ENCODE measurements at regions not wholly inside any gene's neighbourhood (a gene's known extent, or its start where the extent isn't known, plus 50 kb on each side); places are given as distances from the start of the nearest gene placed in this dataset.

- Histone ChIP-seq H2AFZ (ENCODE audit: low read depth, low read length) (no peak overlapping the region), H3K79me2 (ENCODE audit: insufficient read depth, low read length) (no peaks in the 10 kb centered on the region), H3K9me3 (ENCODE audit: insufficient read depth, low read depth, low read length) (no peaks in the 10 kb centered on the region), H4K20me1 (ENCODE audit: insufficient read depth, low read length) (no peaks in the 10 kb centered on the region), H3K4me1 (ENCODE audit: insufficient read depth, low read length) (no peaks in the 10 kb centered on the region), H3K9ac (ENCODE audit: low read length) (no peak overlapping the region), H3K36me3 (ENCODE audit: insufficient read depth, low read length) (no peaks in the 10 kb centered on the region), H3K27ac (ENCODE audit: low read depth, low read length) (no peak overlapping the region), H3K27me3 (ENCODE audit: insufficient read depth, low read length) (no peaks in the 10 kb centered on the region), H3K4me3 (ENCODE audit: insufficient read depth, low read depth, low read length) (no peak overlapping the region), H3K4me2 (ENCODE audit: low read length) (no peak overlapping the region)
- Mint-ChIP-seq H3K27ac (ENCODE audit: unreplicated experiment) (no peak overlapping the region), H3K4me1 (ENCODE audit: low read depth, unreplicated experiment) (peaks cover 7% of the 10 kb centered on the region), H3K27me3 (ENCODE audit: low read depth, unreplicated experiment) (no peaks in the 10 kb centered on the region), H3K36me3 (ENCODE audit: low read depth, unreplicated experiment) (no peaks in the 10 kb centered on the region), H3K4me3 (ENCODE audit: unreplicated experiment) (no peak overlapping the region), H3K9me3 (ENCODE audit: unreplicated experiment) (no peaks in the 10 kb centered on the region)
- TF ChIP-seq EZH2 (IDR thresholded peaks at IDR 0.05; ENCODE audit: insufficient read depth, low read length), result no peak
- no peak for TF ChIP-seq CTCF (IDR thresholded peaks at IDR 0.05; ENCODE audit: insufficient read depth, low read depth, low read length)
- no peak for DNase-seq (ENCODE audit: low read depth)
- FAIRE-seq, result no peak
Observed at GRCh38 chr21:31403596-31404333, 59.7 kb upstream of the TIAM1 start.

GRCh38 chr21:31399591-31399990 is 55.5 kb upstream of the TIAM1 start:
- no peak overlapping the region for H2AFZ ChIP-seq (ENCODE audit: low read depth, low read length)
- H3K4me3 ChIP-seq (ENCODE audit: insufficient read depth, low read depth, low read length), result no peak overlapping the region
- Mint-ChIP-seq H3K27ac (ENCODE audit: unreplicated experiment) (no peak overlapping the region), H3K27me3 (ENCODE audit: low read depth, unreplicated experiment) (no peaks in the 10 kb centered on the region), H3K4me1 (ENCODE audit: low read depth, unreplicated experiment) (peaks cover 1% of the 10 kb centered on the region), H3K4me3 (ENCODE audit: unreplicated experiment) (no peak overlapping the region), H3K9me3 (ENCODE audit: unreplicated experiment) (no peaks in the 10 kb centered on the region), H3K36me3 (ENCODE audit: low read depth, unreplicated experiment) (no peaks in the 10 kb centered on the region)
- no peaks in the 10 kb centered on the region for H3K36me3 ChIP-seq (ENCODE audit: insufficient read depth, low read length)
- no peaks in the 10 kb centered on the region for H3K9me3 ChIP-seq (ENCODE audit: insufficient read depth, low read depth, low read length)
- no peak overlapping the region for H3K27ac ChIP-seq (ENCODE audit: low read depth, low read length)
- H3K4me2 ChIP-seq (ENCODE audit: low read length), result no peak overlapping the region
- TF ChIP-seq CTCF (IDR thresholded peaks at IDR 0.05; ENCODE audit: insufficient read depth, low read depth, low read length) (no peak), EZH2 (IDR thresholded peaks at IDR 0.05; ENCODE audit: insufficient read depth, low read length) (no peak)
- H3K79me2 ChIP-seq (ENCODE audit: insufficient read depth, low read length), result no peaks in the 10 kb centered on the region
- no peak for FAIRE-seq
- no peak overlapping the region for H3K9ac ChIP-seq (ENCODE audit: low read length)
- DNase-seq (ENCODE audit: low read depth), result no peak
- no peaks in the 10 kb centered on the region for H3K27me3 ChIP-seq (ENCODE audit: insufficient read depth, low read length)
- H4K20me1 ChIP-seq (ENCODE audit: insufficient read depth, low read length), result no peaks in the 10 kb centered on the region
- H3K4me1 ChIP-seq (ENCODE audit: insufficient read depth, low read length), result no peaks in the 10 kb centered on the region

- no peaks in the 10 kb centered on the region for H3K27me3 ChIP-seq (ENCODE audit: insufficient read depth, low read length)
- H3K27ac ChIP-seq (ENCODE audit: low read depth, low read length), result no peak overlapping the region
- no peak overlapping the region for H2AFZ ChIP-seq (ENCODE audit: low read depth, low read length)
- no peaks in the 10 kb centered on the region for H3K9me3 ChIP-seq (ENCODE audit: insufficient read depth, low read depth, low read length)
- no peaks in the 10 kb centered on the region for H3K79me2 ChIP-seq (ENCODE audit: insufficient read depth, low read length)
- H3K9ac ChIP-seq (ENCODE audit: low read length), result no peak overlapping the region
- TF ChIP-seq CTCF (IDR thresholded peaks at IDR 0.05; ENCODE audit: insufficient read depth, low read depth, low read length) (no peak), EZH2 (IDR thresholded peaks at IDR 0.05; ENCODE audit: insufficient read depth, low read length) (no peak)
- H3K27me3 Mint-ChIP-seq (ENCODE audit: low read depth, unreplicated experiment), result peaks cover 3% of the 10 kb centered on the region
- no peaks in the 10 kb centered on the region for H4K20me1 ChIP-seq (ENCODE audit: insufficient read depth, low read length)
- H3K4me3 Mint-ChIP-seq (ENCODE audit: unreplicated experiment), result no peak overlapping the region
- H3K9me3 Mint-ChIP-seq (ENCODE audit: unreplicated experiment), result no peaks in the 10 kb centered on the region
- H3K4me2 ChIP-seq (ENCODE audit: low read length), result no peak overlapping the region
- no peaks in the 10 kb centered on the region for H3K36me3 ChIP-seq (ENCODE audit: insufficient read depth, low read length)
- DNase-seq (ENCODE audit: low read depth), result no peak
- no peak overlapping the region for H3K4me3 ChIP-seq (ENCODE audit: insufficient read depth, low read depth, low read length)
- H3K27ac Mint-ChIP-seq (ENCODE audit: unreplicated experiment), result no peak overlapping the region
- peaks cover 1% of the 10 kb centered on the region for H3K4me1 Mint-ChIP-seq (ENCODE audit: low read depth, unreplicated experiment)
- no peaks in the 10 kb centered on the region for H3K4me1 ChIP-seq (ENCODE audit: insufficient read depth, low read length)
- H3K36me3 Mint-ChIP-seq (ENCODE audit: low read depth, unreplicated experiment), result no peaks in the 10 kb centered on the region
- FAIRE-seq, result no peak
Observed at GRCh38 chr21:31398574-31398973, 54.5 kb upstream of the TIAM1 start.

Data from astrocyte (in vitro differentiated cells and primary cell).